ENCODE measurements at regions not wholly inside any gene's neighbourhood (a gene's known extent, or its start where the extent isn't known, plus 50 kb on each side); places are given as distances from the start of the nearest gene placed in this dataset.

DNA sequence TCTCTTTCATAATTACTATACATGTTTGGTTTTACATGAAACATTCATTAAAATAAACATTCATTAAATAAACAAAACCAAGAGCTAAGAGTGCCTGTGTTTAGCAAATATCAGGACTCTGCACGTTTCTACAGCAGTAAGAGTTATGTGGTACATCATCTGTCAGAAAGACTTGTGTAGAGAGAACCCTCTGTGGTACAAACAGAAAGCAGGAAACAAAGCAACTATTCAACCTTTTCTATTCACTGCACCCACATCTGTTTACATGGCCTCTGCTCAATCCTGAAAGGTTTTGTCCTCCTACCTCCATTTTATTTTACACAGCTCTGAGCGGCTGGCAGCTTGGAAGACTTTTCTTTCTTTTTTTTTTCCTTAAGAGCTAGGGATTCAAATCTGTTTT, 90.7 kb upstream of the PCDH18 start:
- no peak for DNase-seq

DNA sequence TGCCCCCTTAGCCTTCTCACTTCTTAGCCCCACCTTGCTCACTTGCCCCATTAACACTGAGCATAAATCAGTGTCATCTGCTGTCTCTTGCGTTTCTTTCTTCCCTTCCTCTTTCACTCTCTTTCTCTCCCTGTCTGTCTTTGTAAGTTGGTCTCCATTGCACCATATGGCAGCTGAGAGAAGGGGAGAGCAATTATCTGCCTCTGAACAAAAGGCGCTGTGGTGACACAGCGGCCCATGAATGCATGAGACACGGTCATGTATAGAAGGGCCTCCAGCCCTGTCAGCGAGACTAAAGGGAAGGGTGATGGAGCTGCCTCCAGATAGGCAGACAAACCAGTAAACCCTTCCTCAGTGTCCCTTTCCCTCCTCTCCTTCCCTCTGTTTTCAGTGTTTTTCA, 88.8 kb upstream of the PCDH18 start:
- DNase-seq, result no peak

DNA sequence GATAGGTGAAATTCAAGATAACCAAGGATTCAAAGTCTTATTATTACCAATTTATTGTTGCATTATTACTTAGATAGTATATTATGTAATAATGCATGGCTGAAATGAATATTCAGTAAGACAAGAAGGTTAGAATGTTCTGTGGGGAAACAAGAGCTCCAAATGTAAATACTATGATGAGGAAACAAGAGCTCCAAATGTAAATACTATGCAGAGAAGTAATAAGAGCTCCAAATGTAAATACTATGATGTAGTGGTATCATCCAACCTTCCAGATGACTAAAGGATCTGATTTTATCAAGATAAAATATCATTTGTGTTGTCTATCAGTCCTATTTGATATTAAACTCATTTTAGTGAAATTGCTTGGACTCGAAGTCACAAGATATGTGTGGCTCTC, 82.2 kb upstream of the PCDH18 start:
- DNase-seq, result no peak

DNA sequence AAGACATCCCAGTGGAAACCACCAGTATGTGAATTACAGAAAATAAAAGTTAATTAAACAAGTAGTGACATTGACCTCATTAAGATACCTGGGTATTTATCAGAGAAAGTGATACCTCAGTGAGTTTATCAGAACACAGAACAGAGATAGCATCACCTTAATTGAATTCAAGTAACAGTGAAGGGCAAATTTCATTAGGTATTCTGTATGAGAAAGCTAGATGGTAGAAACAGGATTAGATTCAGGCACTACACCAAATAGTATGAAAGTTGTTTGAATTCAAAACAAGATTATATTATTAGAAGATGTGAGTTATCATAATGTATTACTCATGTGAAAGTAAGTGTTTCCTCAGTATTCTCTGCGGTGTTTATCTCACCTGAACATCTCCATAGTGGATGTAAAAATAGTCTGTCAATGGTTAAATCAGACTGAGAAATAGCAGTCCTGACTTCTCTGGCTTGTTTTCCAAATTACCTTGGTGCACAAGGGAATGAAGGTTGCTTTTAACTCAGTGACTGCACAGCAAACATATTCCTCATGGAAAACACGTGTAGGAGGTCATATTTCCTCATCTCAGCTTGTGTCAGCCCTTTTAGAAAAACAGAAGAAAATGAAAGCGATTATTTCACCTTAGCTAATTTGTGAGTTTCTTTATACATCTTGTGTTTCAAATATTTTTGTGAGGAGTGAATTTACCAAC, 79.9 kb upstream of the PCDH18 start:
- DNase-seq, result no peak

DNA sequence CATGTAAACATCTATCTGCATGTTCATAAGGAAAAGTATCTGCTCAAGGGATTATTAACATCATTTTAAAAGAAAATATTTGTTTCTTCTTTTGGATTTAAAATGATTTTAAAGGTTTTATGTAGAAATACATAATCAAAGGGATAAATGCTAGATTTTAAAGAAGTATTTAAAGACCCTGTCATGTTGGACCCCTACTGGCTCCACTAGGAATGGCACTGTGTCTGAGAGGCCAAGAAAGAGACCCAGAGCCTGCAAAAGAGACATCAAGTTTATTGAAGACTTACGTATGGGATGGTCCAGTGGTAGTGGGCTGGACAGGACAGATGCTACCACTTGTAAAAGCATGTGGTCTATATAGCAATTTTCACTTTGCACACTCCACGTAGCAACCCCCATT, 78.7 kb upstream of the PCDH18 start:
- no peak for DNase-seq

DNA sequence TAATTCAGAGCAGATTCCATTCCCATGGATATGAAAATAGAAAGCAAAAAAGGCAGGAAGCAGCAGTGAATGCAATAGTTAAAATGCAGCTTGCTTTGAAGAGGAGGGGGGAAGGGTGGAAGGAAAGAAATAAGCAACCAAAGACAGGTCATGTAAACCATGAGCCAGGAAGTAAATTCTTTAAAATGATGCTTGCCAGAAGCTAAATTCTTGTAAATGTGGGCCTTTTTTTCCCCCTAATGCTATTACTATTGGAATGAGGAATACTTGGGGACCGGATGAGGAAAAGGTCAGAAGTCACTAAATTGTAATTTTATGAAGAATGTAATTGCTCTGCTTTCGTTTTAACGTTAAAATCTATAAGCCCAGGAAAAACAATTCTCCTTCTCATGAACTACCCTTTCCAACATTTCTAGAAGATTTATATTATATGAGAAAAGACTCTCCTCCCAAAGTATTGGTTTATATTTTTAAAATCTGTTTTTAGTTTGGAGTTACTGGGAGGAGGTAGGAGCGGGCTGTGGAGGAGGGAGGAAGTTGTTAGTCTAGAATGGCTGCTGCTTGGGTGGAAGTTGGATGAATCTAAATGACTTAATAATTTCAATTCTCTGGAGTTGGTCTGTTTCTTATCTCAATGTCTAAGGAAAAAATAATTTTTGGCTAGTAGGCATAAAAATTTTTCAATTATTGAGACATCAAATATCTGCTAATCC, 77.6 kb upstream of the PCDH18 start:
- DNase-seq, result no peak

DNA sequence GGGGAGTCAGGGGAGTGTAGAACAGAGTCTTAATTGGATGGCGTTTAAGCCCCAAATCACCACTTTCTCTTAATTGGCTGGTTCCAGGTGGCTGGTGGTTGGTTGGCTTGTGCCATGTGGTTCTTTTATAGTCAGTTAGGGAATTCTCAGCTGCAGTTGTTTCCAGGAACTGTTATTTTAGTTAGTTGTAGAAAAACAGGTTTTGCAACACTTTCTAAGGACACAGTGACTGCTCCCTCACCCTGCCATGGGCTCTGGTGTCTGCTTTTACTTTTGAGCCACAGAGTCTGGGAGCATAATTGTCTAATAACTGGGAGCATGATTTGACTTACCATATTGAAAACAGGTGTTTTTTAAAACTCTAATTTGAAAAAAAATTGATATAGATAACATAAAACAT, 75.8 kb upstream of the PCDH18 start:
- no peak for DNase-seq

DNA sequence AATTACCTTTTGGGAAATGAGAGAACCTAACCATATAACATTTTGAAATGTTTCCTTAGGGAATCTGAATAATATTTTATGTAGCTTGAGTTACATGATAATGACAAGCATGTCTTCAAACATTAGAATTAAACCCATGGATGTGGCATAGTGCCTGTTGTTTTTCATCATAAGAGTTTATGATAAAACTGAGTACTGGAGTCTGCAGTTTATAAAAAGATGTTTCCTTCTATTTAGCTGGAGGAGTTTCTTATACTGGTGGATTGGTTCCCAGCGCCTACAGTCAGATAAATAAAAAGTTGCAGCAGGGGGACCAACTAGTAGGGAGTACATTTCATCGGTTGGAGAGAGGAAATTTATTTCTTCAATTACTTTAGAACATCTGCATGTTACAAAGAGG, 70.1 kb upstream of the PCDH18 start:
- DNase-seq, result no peak

DNA sequence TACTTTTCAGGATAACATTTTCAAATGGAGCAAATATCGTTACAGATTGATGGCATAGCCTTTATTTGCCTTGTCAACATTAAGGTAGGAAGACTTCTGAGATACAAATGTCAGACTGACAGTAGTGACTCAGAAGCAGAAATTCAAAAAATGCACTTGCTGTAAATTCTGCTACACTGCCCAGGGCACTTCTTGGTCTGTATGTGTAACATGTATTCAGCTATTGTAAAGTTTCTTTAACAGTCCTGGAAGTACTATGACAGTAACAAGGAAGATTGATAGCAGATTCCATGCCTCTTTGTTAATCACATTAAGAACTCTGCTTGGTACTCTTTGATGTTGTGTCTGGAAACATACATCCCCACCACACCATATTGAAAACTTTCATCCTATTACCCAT, 69.6 kb upstream of the PCDH18 start:
- no peak for DNase-seq

DNA sequence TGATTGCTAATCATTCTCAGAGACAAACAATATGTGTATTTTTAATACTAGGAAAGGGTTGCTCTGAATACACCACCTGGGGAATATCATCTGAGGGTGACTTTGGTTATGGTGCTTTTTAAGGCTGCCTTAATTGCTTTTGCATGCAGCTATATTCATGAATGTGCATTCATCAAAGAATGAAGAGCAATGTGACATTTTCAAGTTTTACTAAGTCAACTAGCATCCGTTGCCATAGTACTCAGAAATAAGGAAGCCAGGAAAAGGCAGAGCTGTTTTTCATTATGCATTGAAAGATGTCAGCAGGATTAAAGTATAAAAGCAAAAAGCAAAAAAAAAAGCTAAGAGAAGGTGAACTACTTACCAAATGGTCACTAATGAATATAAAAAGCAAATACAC, 67.4 kb upstream of the PCDH18 start:
- no peak for DNase-seq

DNA sequence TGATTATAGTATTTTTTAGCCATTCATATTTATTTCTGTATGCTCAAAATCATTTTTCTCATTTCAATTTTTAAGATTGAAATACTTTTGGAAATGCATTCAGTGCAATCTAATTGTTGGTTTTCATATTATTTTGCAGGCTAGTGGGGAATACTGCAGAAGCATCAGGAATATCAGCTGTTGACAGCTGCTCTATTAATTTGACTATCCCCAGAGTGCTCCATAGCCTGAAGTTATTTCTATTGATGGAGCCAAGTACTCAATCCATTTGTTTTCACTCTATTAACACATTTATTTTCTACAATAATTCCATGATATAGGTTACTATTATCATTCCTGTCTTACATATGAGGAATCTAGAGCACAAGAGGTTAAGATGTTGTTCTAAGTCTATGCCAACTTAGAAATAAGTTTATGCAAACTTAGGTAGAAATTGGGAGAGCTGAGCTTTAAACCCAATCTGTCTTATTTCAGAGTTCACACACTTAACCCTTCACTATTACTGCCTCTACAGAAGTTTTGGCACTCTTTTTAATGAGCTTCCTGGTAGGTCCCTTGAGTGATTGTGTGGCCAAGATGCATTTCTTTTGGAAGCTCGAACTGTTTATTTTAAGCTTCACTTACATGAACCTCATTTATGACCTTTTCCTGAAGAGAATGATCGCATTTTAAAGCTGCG, 65.6 kb upstream of the PCDH18 start:
- no peak for DNase-seq

DNA sequence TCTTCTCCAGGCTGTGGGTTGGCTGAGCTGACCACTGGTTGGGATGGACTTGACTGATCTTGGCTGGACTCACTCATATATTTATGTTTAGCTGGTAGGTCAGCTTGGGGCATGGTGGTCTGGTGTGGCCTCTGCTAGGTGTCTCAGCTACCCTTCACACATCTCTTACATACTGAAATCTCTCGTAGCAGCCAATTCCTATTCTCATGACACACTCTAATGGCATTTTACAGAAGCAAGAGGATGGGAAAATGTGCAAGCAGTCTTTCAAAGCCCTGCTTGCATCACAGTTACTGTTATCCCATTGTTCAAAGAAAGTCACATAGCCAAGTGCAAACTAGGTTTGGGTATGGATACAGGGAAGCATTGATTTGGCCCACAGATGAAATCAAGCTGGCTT, 55.5 kb upstream of the PCDH18 start:
- DNase-seq, result no peak

DNA sequence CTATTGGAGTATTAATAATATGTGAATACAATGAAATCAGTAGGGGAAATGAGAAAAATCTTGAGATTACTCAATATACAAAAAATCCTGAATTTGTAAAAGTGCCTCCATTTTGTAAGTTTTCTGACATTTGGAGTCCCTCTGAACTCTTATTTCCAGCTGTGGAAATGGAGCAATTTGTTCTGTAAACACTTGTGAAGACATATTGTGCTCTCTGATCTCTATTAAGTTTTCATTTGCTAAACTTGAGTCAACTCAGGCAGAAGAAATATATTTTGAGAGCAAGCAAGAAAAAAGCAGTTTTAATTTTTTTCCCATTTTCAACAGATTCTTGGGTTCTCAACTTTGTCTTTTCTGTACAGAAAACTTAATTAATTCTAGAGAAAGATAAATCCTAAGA, 51.4 kb upstream of the PCDH18 start:
- no peak for DNase-seq

Data from AML-193 (cell line).